ENCODE measurements at regions not wholly inside any gene's neighbourhood (a gene's known extent, or its start where the extent isn't known, plus 50 kb on each side); places are given as distances from the start of the nearest gene placed in this dataset.

- TF ChIP-seq ZNF792 (CRISPR knock-in tag; IDR thresholded peaks at IDR 0.05) (no peak), IRF9 (CRISPR knock-in tag; IDR thresholded peaks at IDR 0.05; ENCODE audit: borderline replicate concordance) (no peak), ZNF264 (CRISPR knock-in tag; IDR thresholded peaks at IDR 0.05) (no peak), ZNF839 (CRISPR knock-in tag; IDR thresholded peaks at IDR 0.05; ENCODE audit: borderline replicate concordance) (no peak)
Observed at GRCh38 chr5:56337715-56338319, 104.7 kb upstream of the ANKRD55 start (continued).

GRCh38 chr5:56335212-56335611 lies 102.1 kb upstream of the ANKRD55 start:
- no peaks in the 10 kb centered on the region for H4K20me1 ChIP-seq (ENCODE audit: insufficient read depth, low read length)
- ChIA-PET POLR2A (no interaction called here), CTCF (ENCODE audit: low intra/inter-chr PET ratio, low total read pairs) (no interaction called here)
- no peak overlapping the region for H3K9ac ChIP-seq (ENCODE audit: insufficient read depth, low read depth, low read length)
- no peak overlapping the region for H3K4me2 ChIP-seq (ENCODE audit: low read depth, low read length)
- no TSS peak for BruUV-seq (replicated peaks)
- ATAC-seq: no peak
- H3K27me3 ChIP-seq (ENCODE audit: control insufficient read depth in 1 of 2, insufficient read depth in 2 of 2, low read length in 2 of 2): no peaks in the 10 kb centered on the region
- H3K4me1 ChIP-seq (ENCODE audit: insufficient read depth, low read length): peaks cover 25% of the 10 kb centered on the region
- no peaks in the 10 kb centered on the region for H3K79me2 ChIP-seq (ENCODE audit: insufficient read depth, low read length)
- no peak overlapping the region for H3K4me3 ChIP-seq (replicated peaks in 1 of 3; ENCODE audit: insufficient read depth in 1 of 3, low read depth in 2 of 3, low read length in 3 of 3)
- TF ChIP-seq FOXC1 (CRISPR knock-in tag; IDR thresholded peaks at IDR 0.05; ENCODE audit: borderline replicate concordance): no peak
- no peak for TF ChIP-seq PCBP2 (optimal IDR thresholded peaks at IDR 0.05; ENCODE audit: low read depth, low read length, poor library complexity, severe bottlenecking)
- TF ChIP-seq PAF1 (CRISPR knock-in tag; IDR thresholded peaks at IDR 0.05): no peak
- TF ChIP-seq SNAI1 (CRISPR knock-in tag; IDR thresholded peaks at IDR 0.05; ENCODE audit: borderline replicate concordance): no peak
- TF ChIP-seq ZNF251 (CRISPR knock-in tag; IDR thresholded peaks at IDR 0.05): no peak
- TF ChIP-seq SMAD9 (CRISPR knock-in tag; IDR thresholded peaks at IDR 0.05): no peak
- TF ChIP-seq HOXA5 (CRISPR knock-in tag; IDR thresholded peaks at IDR 0.05): no peak
- no peak for TF ChIP-seq ZNF335 (CRISPR knock-in tag; IDR thresholded peaks at IDR 0.05)
- no peak for TF ChIP-seq ZNF382 (CRISPR knock-in tag; IDR thresholded peaks at IDR 0.05; ENCODE audit: borderline replicate concordance)
- no peak for TF ChIP-seq ZBTB14 (CRISPR knock-in tag; IDR thresholded peaks at IDR 0.05)
- no peak for TF ChIP-seq ZBTB37 (CRISPR knock-in tag; IDR thresholded peaks at IDR 0.05)
- TF ChIP-seq STAT5B (CRISPR knock-in tag; IDR thresholded peaks at IDR 0.05): no peak
- TF ChIP-seq ZNF451 (CRISPR knock-in tag; IDR thresholded peaks at IDR 0.05): no peak
- no peak for TF ChIP-seq THAP8 (CRISPR knock-in tag; IDR thresholded peaks at IDR 0.05; ENCODE audit: borderline replicate concordance)
- no peak for TF ChIP-seq DR1 (CRISPR knock-in tag; IDR thresholded peaks at IDR 0.05)
- FAIRE-seq: no peak
- intact Hi-C loops (cut with micrococcal nuclease; ENCODE audit: unreplicated experiment) (no loop called here), in situ Hi-C loops (cut with HindIII; ENCODE audit: extremely low pct_ligation_motif_present, low pct_unique_long_range_greater_than_20kb) (no loop called here)
- no peak for DNase-seq (ENCODE audit: low spot score)
- no peaks in the 10 kb centered on the region for H3K36me3 ChIP-seq (replicated peaks in 1 of 2; ENCODE audit: control insufficient read depth in 1 of 2, insufficient read depth in 2 of 2, low read length in 2 of 2)
- H2AFZ ChIP-seq (ENCODE audit: low read length): no peak overlapping the region
- H3K27ac ChIP-seq (ENCODE audit: extremely low read length, insufficient read depth, low read length): no peak overlapping the region
- peaks cover 20% of the 10 kb centered on the region for H3K9me3 ChIP-seq (ENCODE audit: low read length)

All from HepG2 (cell line).